ENCODE measurements at regions not wholly inside any gene's neighbourhood (a gene's known extent, or its start where the extent isn't known, plus 50 kb on each side); places are given as distances from the start of the nearest gene placed in this dataset.

DNA sequence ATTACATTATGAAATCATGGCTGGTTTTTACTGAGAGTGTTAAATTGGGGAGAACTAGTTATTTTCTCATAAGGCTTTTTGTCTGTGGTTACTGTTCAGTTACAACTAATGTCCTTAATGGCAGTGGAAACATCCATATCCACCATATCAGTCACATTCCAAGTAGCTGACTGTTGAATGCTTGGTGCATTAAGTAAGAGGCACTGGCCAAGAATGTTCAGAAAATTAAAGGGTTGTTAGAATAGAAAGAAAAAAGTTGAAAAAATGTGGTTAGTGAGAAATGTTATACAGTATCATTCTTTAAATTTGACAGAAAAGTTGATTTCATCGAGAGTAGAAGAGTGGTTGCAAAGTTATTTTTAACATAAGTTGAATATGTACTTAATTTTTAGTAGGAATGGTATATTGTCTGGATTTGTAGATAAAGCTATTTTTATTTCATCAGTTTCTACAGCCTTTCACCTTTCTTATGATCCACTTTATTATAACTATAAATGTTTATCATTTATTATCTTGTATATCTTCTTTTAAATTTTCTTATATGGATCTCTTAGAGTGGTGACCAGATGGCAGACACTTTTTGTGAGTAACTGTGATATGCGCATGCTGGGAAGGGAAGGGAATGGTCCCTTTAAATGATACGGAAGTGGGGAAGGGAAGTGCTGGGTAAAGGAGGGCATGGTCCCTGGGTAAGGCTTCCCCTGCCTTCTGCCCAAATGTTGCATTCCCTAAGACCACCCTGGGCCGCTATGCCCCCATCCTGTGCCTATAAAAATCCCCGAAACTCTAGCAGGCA, 2407.1 kb downstream of the ARAP2 start:
- TF ChIP-seq, protein P1, sequence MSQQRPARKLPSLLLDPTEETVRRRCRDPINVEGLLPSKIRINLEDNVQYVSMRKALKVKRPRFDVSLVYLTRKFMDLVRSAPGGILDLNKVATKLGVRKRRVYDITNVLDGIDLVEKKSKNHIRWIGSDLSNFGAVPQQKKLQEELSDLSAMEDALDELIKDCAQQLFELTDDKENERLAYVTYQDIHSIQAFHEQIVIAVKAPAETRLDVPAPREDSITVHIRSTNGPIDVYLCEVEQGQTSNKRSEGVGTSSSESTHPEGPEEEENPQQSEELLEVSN (IDR thresholded peaks at IDR 0.05; ENCODE audit: borderline replicate concordance, low read depth): no peak
- no peak for TF ChIP-seq JUN (IDR thresholded peaks at IDR 0.05)
- TF ChIP-seq, protein P2, sequence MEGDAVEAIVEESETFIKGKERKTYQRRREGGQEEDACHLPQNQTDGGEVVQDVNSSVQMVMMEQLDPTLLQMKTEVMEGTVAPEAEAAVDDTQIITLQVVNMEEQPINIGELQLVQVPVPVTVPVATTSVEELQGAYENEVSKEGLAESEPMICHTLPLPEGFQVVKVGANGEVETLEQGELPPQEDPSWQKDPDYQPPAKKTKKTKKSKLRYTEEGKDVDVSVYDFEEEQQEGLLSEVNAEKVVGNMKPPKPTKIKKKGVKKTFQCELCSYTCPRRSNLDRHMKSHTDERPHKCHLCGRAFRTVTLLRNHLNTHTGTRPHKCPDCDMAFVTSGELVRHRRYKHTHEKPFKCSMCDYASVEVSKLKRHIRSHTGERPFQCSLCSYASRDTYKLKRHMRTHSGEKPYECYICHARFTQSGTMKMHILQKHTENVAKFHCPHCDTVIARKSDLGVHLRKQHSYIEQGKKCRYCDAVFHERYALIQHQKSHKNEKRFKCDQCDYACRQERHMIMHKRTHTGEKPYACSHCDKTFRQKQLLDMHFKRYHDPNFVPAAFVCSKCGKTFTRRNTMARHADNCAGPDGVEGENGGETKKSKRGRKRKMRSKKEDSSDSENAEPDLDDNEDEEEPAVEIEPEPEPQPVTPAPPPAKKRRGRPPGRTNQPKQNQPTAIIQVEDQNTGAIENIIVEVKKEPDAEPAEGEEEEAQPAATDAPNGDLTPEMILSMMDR (IDR thresholded peaks at IDR 0.05): no peak
